NCI-H69 (cell line): ENCODE measurements at regions not wholly inside any gene's neighbourhood (a gene's known extent, or its start where the extent isn't known, plus 50 kb on each side); places are given as distances from the start of the nearest gene placed in this dataset.

Experiments
- DNase-seq: peaks from one replicate; lab custom pipeline; 2025; lab: John Stamatoyannopoulos, UW

DNA sequence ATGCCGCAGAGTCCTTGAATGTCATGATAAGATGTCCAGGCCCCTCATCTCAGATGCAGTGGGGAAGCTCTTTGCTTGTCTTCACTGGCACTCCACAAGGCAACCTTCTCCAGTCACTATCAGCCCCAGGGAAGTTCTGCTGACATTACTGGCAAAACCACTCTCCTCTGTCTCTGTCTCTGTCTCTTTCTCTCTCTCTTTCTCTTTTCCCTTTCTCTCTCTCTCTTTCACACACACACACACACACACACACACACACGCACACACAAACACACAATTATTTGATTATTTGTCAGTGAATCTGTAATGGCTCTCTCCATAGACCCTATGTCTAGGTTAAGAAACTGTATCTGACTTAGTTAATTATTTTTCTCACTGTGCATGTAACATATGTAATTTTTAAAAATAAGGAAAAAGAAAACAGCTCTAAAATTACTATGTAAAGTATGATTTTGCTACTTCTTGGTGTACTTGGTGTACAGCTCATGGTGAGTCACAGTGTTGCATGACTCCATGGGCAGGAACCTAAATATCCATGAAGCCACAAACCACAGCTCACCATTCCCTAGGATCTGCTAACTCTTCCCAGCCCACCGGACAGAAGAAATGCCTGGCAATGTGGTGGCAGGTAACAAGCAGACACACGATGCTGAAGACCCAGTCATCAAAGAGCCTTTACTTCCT lies 594.9 kb upstream of the ID2 start:
- no peak for DNase-seq

DNA sequence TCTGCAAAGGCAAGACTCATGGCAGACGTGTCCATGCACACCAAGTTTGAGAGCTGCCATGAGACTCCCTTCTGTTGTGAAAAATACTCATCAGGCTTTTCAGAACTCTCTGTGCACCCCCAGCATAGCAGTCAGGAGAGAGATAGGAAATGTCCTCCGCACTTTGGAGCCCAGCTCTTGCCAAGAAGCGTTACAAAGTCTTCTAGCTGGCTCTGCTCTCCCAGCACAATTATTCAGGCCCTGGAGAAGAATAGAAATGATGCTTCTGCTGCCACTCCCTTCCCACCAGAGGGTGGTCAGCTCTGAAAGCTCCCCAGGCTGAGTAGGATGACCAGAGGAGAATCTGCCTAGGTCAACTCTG lies 594.4 kb upstream of the ID2 start:
- no peak for DNase-seq

DNA sequence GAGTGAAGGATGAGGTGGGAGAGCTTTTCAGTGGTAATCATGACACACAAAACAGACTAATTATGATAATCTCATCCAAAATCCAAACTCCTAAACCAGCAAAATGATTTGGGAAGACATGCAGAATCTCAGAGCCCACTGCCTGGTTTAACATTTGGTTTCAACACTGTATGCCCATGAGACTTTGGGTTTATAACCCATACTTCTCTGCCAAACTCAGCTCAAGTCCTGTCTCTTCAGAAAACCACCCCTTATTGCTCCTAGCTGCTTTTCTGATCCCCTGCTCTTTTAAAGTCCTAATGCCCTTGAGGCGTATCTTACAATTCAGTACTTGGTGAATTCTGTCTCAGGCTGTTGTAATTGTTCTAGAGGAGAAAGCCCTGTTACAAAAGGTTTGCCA lies 593.0 kb upstream of the ID2 start:
- DNase-seq = no peak

DNA sequence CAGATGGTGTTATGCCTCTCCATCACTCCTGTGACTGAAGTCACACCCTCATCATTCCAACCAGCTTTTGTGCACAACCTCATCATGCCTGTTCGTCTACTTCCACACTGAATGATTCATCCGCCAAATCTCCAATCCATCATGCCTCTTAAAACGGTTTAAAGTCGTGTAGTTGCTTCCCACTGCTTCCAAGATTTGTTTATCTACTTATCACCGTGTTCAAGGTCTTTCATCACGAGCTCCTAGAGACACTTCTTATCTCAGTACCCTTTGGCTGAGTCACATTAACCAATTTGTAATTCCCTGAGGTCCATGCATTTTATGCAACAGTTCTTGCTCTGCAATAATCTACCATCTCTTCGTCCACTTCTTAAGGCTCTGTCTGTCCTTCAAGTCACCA lies 592.3 kb upstream of the ID2 start:
- no peak for DNase-seq

DNA sequence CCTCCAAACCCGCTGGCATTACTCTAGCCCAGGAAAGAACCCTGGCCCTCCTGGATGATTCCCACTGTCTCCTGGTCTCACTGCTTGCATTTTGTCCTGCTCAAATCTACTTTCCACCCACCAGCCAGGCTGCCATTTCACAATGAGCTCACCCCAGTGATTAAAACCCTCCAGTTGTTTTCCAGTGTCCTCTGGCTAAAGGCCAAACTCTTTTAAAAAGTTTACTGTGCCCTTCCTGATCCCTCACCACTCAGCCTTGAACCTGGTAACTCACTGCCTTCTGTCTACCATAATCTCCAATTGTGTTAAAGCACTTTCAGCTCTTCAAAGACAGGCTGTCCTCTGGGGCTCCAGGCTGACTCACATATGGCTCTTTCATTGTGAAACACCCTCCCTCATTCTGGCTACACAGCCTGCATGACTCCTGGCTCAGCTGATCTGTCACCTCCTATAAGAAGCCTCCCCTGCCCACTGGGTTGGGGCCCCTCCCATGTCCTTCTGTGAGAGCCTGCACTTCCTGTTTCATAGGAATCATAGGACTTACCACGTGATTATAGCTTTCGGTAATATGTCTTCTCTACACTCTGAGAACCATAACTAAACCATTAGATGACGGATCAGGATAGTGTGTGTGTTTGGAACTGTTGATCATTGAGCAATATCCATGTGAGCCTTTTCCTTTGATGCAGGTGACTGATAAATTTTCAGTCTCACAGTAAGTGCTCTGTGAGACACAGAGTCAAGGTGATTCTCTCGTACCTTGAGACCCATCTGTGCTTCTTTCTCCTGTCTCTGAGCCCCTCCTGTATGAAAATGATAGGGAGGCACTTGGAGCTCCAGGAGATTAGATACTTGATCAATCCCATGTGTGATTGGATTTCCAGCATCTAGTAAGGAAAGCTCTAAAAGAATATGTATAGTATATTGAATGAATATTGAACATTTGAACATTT lies 590.8 kb upstream of the ID2 start:
- DNase-seq = peak; percentile 88

DNA sequence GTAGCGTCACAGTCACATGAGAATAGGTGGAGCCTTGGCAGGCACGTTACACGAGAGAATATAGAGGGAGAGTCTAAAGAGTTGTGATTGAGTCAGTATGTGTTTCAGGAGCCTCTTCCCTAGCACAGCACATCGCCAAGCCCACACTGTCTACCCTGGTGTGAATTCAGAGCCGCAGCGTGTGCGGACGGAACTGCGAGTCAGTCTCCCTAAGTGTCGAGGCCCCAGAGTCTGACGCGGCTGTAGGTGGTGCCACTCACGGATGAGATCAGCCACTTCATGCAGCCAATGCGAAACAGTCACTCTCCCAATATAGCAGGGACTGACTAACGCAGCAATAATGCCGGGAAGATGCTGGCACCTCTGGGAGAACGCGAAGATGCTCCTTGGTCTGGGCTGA lies 587.3 kb upstream of the ID2 start:
- DNase-seq = no peak

GRCh38 chr2:8095978-8096377 lies 585.9 kb upstream of the ID2 start:
- no peak for DNase-seq

DNA sequence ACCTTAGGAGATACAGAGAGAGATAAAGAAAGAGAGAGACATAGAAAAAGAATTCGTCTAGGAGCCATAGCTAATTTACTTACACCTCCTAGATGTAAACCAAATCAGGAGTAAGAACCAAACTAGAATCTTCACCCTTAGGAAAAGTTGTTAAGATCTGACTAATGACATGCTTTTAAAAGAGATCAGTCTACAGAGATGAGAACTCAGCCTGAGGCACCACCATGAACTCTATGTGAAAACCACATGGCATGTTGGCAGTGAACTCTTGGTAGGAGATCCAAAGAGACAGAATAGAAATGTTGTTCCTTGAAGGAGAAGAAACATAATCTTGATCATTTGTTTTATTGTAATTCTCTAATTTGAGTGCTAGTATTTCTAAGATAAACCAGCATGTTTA lies 585.4 kb upstream of the ID2 start:
- no peak for DNase-seq

- no peak for DNase-seq
Observed at GRCh38 chr2:8098476-8099266, 583.2 kb upstream of the ID2 start.

GRCh38 chr2:8099267-8099582 lies 582.6 kb upstream of the ID2 start:
- no peak for DNase-seq

DNA sequence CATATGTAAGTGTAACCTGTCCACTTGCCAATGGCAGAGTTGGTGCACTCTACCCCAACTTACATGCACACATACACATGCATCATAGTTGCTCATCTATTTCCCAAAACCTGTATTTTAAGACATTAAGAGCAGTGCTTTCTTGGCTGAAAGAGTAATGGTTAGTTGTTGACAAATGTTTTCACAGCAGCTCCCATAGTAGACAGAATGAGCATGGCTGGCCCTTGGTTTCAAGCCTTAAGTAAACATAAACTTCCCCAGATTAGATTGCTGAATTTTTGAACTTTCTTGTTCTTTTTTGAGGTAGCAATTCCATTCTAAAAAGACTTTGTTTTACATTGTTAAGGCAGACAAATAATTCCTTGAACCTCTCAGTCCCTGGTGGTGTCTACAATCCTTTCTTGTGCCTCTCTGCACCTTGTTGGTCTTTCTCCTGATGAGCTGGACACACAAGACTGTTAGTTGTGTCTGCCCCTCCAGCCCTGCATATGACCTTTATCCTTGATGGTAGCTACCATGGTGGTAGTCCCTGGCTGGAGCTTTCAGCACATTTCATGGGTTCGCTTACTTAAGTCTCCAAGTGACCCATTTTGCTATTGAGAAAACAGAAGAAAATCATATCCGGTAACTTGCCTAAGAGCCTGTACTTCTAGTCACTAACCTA lies 580.1 kb upstream of the ID2 start:
- no peak for DNase-seq

- DNase-seq = no peak
Observed at GRCh38 chr2:8102470-8102869, 579.4 kb upstream of the ID2 start.

GRCh38 chr2:8103085-8103708 lies 578.7 kb upstream of the ID2 start:
- no peak for DNase-seq

GRCh38 chr2:8107150-8107549 lies 574.7 kb upstream of the ID2 start:
- peak; percentile 39 for DNase-seq

DNA sequence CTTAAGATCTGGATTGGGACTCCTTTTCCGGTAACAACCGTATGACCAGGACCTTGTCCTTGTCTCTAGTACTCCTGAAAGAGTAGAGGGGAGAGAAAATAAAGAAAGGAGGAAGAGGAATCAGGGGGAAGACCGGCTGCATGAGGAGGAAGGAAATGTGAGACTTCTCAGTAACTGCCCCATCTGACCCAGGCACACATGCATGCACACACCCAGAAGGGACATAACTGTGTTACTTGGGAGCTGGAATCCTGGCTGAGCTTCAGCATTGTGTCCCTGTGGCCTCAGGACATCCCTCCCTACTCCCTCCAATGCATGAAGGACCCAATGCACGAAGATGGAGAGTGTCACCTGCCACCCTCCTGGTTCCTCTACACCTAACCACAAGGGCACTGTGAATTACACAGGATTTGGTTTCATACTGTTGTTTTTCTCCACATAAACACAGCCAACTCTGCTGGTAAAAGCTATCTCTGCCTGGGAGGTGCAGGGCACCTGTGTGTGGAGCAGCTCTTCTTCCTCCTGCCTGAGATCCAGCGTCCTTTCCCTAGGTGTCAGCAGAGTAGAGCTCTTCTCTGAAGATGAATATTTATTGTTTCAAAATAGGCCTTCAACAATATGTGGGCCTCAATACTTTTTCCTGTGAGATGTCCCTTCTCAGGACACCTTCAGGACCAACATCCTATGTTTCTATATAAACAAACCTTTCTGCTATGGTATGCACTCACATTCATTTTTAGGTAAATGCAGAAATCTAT lies 574.1 kb upstream of the ID2 start:
- DNase-seq = no peak

DNA sequence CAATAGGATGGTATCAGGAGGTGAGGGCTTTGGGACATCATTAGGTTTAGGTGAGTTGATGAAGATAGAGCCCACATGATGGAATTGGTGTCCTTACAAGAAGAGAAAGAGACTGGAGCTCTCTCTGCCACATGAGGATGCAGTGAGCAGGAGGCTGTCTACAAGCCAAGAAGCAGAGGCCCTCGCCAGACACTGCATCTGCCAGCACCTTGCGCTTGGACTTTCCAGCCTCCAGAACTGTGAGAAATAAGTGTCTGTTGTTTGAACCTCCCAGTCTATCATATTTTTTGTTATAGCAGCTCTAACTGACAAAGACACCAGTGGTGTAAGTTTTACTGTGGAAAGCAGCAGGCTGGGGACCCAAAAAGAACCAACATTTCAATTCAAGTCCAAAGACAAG lies 571.1 kb upstream of the ID2 start:
- DNase-seq = no peak

- DNase-seq = no peak
Observed at GRCh38 chr2:8111193-8111592, 570.7 kb upstream of the ID2 start.

GRCh38 chr2:8115456-8115855 lies 566.4 kb upstream of the ID2 start:
- no peak for DNase-seq

- DNase-seq = peak; percentile 46
Observed at GRCh38 chr2:8115966-8116365, 565.9 kb upstream of the ID2 start.

DNA sequence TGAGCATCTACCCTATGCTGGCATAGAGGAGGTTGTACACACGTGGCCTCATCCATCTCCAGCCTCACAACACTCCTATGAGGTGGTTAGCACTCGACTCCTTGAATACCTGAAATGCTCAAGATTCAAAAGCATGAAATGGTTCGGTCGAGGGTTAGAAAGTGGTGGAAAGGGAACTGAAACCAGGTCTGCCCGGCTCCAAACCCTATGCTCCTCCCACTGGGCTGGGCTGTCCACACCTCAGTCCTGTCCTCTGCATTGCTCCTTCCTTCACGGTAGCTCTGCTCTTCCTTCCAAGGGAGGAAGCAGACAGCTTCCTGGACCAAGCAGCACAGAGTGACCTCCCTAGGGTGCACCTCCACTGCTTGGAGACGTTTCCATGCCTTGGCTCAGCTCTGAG lies 565.2 kb upstream of the ID2 start:
- no peak for DNase-seq
